ENCODE measurements at regions not wholly inside any gene's neighbourhood (a gene's known extent, or its start where the extent isn't known, plus 50 kb on each side); places are given as distances from the start of the nearest gene placed in this dataset.
"Not testable (repeated sequence)": the region's sequence is repeated elsewhere in the genome, so short reads cannot be mapped to it uniquely, and the experiment has no call there.

DNA sequence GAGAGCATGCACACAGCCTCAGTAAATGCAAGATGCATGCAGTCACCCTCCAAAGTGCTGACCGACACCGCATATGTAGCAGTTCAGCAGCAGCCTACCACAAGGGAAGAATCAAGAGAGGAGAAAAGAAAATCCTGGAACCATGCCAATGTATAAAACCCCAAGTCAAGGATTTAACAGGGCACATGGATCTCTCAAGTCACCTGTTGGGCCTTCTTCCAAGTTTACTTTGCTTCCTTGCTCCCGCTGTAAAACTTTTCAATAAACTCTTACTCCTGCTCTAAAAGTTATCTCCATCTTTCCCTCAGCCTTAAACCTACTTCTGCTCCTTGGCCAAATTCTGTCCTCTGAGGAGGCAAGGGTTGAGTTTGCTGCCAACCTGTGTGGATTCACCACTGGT is 147.8 kb upstream of the MAP2 start:
- no peaks in the 10 kb centered on the region for H3K36me3 ChIP-seq
- DNase-seq = no peak
- H3K4me3 ChIP-seq (replicated peaks in 1 of 3) = no peak overlapping the region
- WGBS, 2 donors = 28 to 35% methylated on average over 3 of the region's 3 CpGs
- TF ChIP-seq POLR2A (IDR thresholded peaks at IDR 0.05) = no peak
- TF ChIP-seq, protein P1, sequence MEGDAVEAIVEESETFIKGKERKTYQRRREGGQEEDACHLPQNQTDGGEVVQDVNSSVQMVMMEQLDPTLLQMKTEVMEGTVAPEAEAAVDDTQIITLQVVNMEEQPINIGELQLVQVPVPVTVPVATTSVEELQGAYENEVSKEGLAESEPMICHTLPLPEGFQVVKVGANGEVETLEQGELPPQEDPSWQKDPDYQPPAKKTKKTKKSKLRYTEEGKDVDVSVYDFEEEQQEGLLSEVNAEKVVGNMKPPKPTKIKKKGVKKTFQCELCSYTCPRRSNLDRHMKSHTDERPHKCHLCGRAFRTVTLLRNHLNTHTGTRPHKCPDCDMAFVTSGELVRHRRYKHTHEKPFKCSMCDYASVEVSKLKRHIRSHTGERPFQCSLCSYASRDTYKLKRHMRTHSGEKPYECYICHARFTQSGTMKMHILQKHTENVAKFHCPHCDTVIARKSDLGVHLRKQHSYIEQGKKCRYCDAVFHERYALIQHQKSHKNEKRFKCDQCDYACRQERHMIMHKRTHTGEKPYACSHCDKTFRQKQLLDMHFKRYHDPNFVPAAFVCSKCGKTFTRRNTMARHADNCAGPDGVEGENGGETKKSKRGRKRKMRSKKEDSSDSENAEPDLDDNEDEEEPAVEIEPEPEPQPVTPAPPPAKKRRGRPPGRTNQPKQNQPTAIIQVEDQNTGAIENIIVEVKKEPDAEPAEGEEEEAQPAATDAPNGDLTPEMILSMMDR (IDR thresholded peaks at IDR 0.05) = no peak
- no peaks in the 10 kb centered on the region for H3K4me1 ChIP-seq
- H3K9me3 ChIP-seq = no peaks in the 10 kb centered on the region
- intact Hi-C loops (cut with DNase I) = no loop called here
- H3K27ac ChIP-seq = no peak overlapping the region
- H3K27me3 ChIP-seq = no peaks in the 10 kb centered on the region

DNA sequence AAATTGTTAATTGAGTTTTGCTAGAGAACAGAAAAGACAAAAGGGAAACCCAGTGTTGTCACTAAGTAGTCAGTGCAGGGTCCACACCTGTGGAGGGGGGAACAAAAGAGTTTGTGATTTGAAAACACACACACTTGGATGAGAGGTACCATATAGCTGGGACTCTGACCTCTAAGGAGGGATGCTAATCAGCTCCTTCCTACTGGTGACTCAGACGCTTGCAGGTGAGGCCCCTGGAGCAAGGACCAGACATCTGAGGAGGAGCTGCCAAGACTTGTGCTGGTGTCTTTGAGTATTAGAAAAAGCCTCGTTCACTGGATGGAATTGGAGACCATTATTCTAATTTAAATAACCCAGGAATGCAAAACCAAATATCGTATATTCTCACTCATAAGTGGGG is 146.4 kb upstream of the MAP2 start:
- Histone ChIP-seq H3K4me3 (replicated peaks in 1 of 3) (no peak overlapping the region), H3K4me1 (no peaks in the 10 kb centered on the region), H3K27ac (no peak overlapping the region), H3K36me3 (no peaks in the 10 kb centered on the region), H3K27me3 (no peaks in the 10 kb centered on the region), H3K9me3 (no peaks in the 10 kb centered on the region)
- TF ChIP-seq, protein P1 (IDR thresholded peaks at IDR 0.05) = no peak
- no peak for TF ChIP-seq POLR2A (IDR thresholded peaks at IDR 0.05)
- intact Hi-C loops (cut with DNase I) = no loop called here
- WGBS, 2 donors = 84 to 90% methylated on average over 3 of the region's 3 CpGs
- DNase-seq = no peak

DNA sequence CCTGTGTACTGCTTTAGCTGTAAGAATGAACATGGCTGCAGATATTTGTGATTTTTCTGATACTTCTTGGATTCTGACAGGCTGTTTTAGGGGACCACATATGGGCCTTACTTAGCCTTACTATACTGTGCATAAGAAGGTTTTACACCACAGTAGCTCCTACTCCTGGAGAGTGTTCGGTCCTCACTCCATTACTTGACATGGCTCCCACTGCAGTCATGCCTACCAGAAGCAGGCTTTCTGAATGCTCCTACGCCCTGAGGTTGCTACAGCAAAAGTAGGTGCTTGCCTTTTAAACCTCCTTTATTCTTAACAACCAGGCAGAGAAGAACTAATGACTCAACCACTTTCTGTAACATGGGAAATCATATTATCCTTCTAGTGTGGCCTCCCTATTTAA is 125.2 kb upstream of the MAP2 start:
- intact Hi-C loops (cut with DNase I) = no loop called here
- H3K4me1 ChIP-seq = no peaks in the 10 kb centered on the region
- H3K27me3 ChIP-seq = no peaks in the 10 kb centered on the region
- H3K9me3 ChIP-seq = no peaks in the 10 kb centered on the region
- no peak for TF ChIP-seq POLR2A (IDR thresholded peaks at IDR 0.05)
- TF ChIP-seq, protein P1 (IDR thresholded peaks at IDR 0.05) = no peak
- WGBS, 2 donors = 88 to 89% methylated on average over 2 of the region's 2 CpGs
- no peak overlapping the region for H3K4me3 ChIP-seq (replicated peaks in 1 of 3)
- no peak for DNase-seq
- H3K27ac ChIP-seq = no peak overlapping the region
- no peaks in the 10 kb centered on the region for H3K36me3 ChIP-seq

DNA sequence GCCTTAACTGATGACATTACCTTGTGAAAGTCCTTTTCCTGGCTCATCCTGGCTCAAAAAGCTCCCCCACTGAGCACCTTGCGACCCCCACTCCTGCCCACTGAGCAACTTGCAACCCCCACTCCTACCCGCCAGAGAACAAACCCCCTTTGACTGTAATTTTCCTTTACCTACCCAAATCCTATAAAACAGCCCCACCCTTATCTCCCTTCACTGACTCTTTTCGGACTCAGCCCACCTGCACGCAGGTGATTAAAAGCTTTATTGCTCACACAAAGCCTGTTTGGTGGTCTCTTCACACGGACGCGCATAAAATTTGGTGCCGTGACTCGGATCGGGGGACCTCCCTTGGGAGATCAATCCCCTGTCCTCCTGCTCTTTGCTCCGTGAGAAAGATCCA is 124.4 kb upstream of the MAP2 start:
- H3K27me3 ChIP-seq; H3K9me3 ChIP-seq; intact Hi-C loops (cut with DNase I); H3K4me1 ChIP-seq; DNase-seq; H3K4me3 ChIP-seq (replicated peaks in 1 of 3); H3K27ac ChIP-seq; H3K36me3 ChIP-seq: not testable (repeated sequence)
- 90 to 91% methylated on average over 11 of the region's 11 CpGs for WGBS, 2 donors

DNA sequence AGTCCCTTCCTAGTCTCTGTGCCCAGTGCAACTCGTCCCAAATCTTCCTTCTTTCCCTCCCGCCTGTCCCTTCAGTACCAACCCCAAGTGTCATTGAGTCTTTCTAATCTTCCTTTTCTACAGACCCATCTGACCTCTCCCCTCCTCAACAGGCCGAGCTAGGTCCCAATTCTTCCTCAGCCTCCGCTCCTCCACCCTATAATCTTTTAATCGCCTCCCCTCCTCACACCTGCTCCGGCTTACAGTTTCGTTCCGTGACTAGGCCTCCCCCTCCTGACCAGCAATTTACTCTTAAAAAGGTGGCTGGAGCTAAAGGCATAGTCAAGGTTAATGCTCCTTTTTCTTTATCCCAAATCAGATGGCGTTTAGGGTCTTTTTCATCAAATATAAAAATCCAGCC is 123.1 kb upstream of the MAP2 start:
- WGBS, 2 donors = 83 to 90% methylated on average over 9 of the region's 9 CpGs
- not testable (repeated sequence) for DNase-seq

DNA sequence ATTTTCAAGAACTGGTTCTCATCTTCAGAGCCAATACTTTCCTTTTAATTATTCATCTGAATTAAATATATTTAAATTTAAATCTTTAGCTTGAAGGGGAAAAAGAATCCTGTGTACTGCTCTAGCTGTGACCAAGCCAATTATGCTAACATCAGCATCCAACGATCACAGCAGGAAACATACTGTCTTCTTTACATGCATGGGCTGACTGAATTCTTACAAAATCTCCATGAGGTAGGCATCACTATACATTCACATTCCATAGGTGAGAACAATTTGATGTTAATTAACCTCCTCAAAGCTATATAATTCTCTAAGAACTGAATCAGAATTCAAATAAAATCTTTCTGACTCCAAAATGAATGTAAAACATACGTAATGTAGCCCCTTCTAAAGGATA is 118.8 kb upstream of the MAP2 start:
- no peaks in the 10 kb centered on the region for H3K36me3 ChIP-seq
- no peaks in the 10 kb centered on the region for H3K4me1 ChIP-seq
- WGBS, 2 donors = 62 to 72% methylated on average over 2 of the region's 2 CpGs
- no peaks in the 10 kb centered on the region for H3K27me3 ChIP-seq
- intact Hi-C loops (cut with DNase I) = no loop called here
- no peaks in the 10 kb centered on the region for H3K9me3 ChIP-seq
- no peak for DNase-seq
- no peak for TF ChIP-seq POLR2A (IDR thresholded peaks at IDR 0.05)
- TF ChIP-seq, protein P1 (IDR thresholded peaks at IDR 0.05) = no peak
- no peak overlapping the region for H3K4me3 ChIP-seq (replicated peaks in 1 of 3)
- no peak overlapping the region for H3K27ac ChIP-seq

More for the DNA sequence above, 123.1 kb upstream of the MAP2 start:
- H3K4me1 ChIP-seq; H3K9me3 ChIP-seq; H3K36me3 ChIP-seq; H3K4me3 ChIP-seq (replicated peaks in 1 of 3); H3K27me3 ChIP-seq; intact Hi-C loops (cut with DNase I); H3K27ac ChIP-seq: not testable (repeated sequence)
